ENCODE measurements at regions not wholly inside any gene's neighbourhood (a gene's known extent, or its start where the extent isn't known, plus 50 kb on each side); places are given as distances from the start of the nearest gene placed in this dataset.
"Not testable (repeated sequence)": the region's sequence is repeated elsewhere in the genome, so short reads cannot be mapped to it uniquely, and the experiment has no call there.

GRCh38 chr4:103412646-103413045, 214.5 kb upstream of the CENPE start:
- DNase-seq: not testable (repeated sequence)

GRCh38 chr4:103410386-103410785, 212.2 kb upstream of the CENPE start:
- peak; percentile 59 for DNase-seq

GRCh38 chr4:103405415-103405814, 207.3 kb upstream of the CENPE start:
- DNase-seq: no peak

- no peak for DNase-seq
These were observed 205.5 kb upstream of the CENPE start for GRCh38 chr4:103403619-103404018.

- DNase-seq: no peak
These were observed 204.1 kb upstream of the CENPE start for GRCh38 chr4:103402198-103402597.

DNA sequence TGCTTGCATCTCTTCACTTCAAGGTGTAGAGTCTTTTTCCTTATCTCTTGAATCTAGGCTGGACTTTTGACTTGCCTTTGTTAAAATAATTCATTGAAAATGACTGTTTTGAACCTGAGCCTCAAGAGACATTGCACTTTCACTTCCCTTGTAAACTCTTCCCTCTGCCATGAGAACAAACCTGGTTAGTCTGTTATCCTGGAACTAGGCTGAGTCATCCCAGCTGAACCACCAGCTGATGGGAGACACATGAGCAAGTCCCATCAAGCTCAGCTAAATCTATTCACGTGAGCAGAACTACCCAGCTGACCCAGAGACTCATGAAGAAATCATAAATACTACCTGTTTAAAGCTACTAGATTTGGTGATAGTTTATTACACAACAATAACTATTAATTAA, 202.3 kb upstream of the CENPE start:
- peak; percentile 41 for DNase-seq

DNA sequence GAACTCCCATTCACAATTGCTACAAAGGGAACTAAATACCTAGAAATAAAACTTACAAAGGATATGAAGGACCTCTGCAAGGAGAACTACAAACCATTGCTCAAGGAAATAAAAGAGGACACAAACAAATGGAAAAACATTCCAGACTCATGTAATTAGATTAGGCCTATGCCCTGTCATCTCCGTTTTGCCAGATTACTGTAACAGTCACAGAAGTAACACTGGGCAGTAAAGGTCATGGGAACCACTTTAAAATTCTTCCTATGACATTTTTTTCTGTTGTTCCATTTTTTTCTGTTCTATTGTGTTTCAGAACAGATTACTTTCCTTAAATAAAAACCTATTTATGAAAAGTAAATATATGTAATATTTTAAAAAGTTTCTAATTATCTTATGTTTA, 199.4 kb upstream of the CENPE start:
- no peak for DNase-seq

DNA sequence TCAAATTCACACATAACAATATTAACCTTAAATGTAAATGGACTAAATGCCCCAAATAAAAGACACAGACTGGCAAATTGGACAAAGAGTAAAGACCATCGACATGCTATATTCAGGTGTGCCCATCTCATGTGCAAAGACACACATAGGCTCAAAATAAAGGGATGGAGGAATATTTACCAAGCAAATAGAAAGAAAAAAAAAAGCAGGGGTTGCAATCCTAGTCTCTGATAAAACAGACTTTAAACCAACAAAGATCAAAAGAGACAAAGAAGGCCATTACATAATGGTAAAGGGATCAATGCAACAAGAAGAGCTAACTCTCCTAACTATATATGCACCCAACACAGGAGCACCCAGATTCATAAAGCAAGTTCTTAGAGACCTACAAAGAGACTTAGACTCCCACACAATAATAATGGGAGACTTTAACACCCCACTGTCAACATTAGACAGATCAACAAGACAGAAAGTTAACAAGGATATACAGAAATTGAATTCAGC, 189.4 kb upstream of the CENPE start:
- DNase-seq: not testable (repeated sequence)

- DNase-seq: not testable (repeated sequence)
These were observed 187.4 kb upstream of the CENPE start for GRCh38 chr4:103385565-103385964.

- DNase-seq: peak; percentile 77
These were observed 177.1 kb upstream of the CENPE start for GRCh38 chr4:103375278-103375677.

DNA sequence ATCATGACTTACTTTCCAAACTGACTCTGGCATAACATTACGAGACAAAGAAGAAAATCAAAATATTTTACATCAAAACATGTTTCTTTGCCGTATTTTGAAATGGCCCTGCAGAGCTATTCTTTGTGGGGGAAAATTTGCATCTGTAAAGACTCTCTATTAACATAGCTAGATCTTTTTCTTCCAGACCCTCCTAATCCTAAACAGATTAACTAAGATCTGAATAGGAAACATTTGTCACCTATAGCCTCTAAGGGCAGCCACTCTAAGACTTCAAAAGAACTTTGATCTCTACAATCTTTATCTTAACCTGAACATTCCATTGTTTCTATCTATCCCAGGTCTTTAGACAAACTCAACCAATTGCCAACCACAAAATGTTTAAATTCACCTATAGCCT, 176.6 kb upstream of the CENPE start:
- no peak for DNase-seq

DNA sequence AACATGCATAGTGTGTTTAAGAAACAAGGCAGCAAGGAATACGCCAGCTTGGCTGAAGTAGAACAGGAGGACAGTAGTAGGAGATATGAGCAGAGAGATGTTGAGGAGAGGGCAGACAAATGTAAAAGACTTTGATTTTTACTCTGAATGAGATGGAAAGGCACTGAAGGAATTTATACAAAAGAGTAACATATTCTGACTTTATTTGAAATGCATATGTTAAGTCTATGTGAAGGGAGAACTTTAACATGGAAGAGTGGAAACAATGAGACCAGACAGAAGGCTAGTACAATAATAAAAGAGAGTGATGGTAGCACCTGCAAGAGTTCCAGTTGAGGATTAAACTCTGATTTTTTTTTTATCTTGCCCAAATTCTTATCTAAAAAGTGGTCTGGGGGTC, 176.2 kb upstream of the CENPE start:
- no peak for DNase-seq

- no peak for DNase-seq
These were observed 173.9 kb upstream of the CENPE start for GRCh38 chr4:103372002-103372558.

DNA sequence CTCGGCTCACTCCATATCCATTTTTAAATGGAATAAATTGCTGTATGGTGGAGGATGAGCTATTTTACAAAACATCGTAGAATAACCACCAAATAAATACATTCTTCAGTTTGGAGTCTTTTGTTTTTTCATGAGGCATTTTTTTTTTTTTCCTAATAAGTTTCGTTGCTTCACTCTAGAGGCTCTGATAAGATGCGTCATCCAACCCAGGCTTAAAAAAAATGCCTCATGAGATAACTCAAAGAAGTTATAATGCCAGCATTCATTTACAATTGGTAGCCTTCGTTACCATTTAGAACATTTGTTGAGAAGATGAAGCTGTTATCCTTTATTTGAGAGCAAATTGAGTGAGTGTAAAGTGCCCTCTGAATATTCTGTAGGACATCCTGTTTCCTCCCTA, 172.2 kb upstream of the CENPE start:
- no peak for DNase-seq

DNA sequence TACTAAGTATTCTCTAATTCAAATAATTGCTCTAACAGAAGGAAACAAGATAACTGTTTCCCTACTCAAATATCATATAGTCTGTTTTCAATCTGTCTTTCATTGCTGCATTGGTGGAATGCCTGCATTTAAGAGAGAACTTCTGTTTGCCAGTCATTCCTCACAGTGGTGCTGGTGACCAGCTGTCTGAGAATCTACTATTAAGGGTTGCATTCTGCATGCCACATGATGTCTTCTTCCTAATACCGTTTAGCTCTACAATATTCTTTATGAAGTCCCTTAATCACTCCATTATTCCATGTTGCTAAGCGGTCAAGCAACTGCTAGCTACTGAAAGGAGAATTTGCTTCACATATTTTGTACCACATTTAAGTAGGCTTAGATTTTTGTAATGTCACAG, 167.1 kb upstream of the CENPE start:
- no peak for DNase-seq

GRCh38 chr4:103364083-103364482, 165.9 kb upstream of the CENPE start:
- DNase-seq: peak; percentile 6

DNA sequence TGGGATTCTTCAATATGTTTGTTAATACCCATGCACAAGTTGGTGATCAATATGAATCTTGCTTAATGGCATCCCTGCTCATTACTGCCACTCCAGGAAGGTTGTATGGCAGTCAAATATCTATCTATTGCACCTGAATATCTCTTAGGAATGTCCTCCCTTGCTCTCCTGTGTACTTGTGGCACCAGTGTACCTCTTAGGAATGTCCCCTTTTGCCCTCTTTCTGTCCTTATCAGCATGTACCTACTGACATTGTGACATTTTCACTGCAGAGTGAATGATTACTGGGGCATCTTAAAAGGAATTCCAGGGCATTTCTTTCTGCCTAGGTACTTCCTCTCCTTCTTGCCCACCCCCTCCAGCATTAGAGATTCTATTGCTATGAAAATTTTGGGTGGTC, 163.8 kb upstream of the CENPE start:
- no peak for DNase-seq

GRCh38 chr4:103359900-103360299, 161.8 kb upstream of the CENPE start:
- no peak for DNase-seq

DNA sequence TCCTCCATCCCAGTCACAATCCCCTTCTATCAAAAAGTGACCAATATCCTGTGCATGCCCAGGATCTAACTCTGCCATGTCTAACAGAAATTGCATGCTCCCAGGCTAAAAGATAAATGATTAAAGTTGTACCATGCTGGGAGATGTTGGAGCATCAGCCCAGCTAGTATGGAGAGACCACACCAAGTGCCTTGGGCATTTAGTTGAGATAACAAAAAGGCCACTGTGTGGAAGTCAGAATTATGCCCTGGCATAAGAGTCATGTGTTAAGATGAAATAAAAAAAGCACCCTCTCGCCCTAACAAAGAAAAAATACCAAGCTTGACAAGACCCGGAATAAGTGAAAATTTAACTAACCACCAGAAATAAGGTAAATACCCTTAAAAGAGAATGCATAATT, 155.9 kb upstream of the CENPE start:
- no peak for DNase-seq

DNA sequence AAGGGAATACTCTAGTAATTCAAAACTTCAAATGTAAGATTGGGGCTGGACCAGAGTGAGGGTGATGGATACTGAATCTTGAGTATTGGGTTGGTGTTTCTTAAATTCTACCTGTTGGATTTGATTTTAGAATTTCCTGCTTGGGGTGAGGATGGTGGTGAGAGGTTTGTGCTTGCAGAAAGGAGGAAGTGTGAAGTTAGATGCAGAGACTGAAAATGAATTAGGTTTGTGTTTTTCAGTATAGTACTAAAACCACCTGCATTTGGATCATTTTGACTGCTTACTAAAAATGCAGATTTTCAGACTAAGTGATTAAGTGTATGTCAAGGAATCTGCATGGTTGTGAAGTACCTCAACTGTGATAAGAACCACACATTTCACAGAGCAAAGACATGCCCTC, 131.5 kb upstream of the CENPE start:
- DNase-seq: no peak

GRCh38 chr4:103324811-103325210, 126.7 kb upstream of the CENPE start:
- DNase-seq: no peak

DNA sequence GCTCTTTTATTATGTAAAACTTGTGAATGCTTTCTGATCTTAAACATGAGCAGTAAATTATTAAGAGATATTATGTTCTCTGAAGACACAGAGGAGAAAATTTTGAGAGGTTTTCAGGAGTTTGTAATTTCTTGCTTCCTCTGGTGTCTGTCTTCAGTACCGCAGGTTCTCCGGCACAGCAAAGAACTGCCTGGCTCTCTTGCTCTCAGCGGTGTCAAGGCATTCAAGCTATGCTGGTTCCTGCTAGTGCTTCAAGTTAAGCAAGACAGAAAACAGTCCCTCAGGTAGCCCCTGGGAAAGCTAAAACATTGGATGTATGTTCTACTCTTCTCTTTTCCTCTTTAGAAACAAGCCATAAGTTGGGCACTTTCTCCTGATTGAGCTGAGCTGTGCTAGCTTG, 120.2 kb upstream of the CENPE start:
- no peak for DNase-seq

- DNase-seq: no peak
These were observed 110.1 kb upstream of the CENPE start for GRCh38 chr4:103308248-103308561.

- no peak for DNase-seq
These were observed 109.5 kb upstream of the CENPE start for GRCh38 chr4:103307453-103308247.

DNA sequence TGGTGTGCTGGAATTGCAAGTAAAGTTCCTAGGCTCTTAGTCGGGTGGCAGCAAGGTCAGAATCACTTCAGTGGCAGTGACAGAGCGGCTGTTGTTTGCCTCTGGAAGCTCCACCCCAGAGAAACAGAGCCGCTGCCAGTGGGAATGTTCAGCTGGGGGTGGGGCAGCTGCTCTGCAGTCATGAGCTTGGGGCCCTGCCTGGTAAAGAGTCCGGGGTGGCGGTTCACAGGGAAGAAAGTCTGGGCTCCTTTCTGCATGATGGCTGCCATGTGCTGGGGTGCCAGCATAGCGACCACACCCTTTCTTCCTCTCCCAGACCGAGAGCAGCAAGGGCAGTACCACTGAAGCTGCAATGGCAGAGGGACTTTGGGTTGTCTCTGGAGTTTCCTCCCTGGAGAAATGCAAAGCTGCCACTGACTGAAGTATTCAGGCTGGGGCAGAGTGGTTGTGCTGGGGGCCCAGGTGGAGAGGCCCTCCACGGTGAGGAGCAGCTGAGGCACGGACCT, 108.8 kb upstream of the CENPE start:
- DNase-seq: no peak

Measured in HCEC 1CT (cell line).